ENCODE measurements at regions not wholly inside any gene's neighbourhood (a gene's known extent, or its start where the extent isn't known, plus 50 kb on each side); places are given as distances from the start of the nearest gene placed in this dataset.

GRCh38 chr2:120428748-120429147 lies 82.8 kb downstream of the INHBB start:
- no peak for DNase-seq

DNA sequence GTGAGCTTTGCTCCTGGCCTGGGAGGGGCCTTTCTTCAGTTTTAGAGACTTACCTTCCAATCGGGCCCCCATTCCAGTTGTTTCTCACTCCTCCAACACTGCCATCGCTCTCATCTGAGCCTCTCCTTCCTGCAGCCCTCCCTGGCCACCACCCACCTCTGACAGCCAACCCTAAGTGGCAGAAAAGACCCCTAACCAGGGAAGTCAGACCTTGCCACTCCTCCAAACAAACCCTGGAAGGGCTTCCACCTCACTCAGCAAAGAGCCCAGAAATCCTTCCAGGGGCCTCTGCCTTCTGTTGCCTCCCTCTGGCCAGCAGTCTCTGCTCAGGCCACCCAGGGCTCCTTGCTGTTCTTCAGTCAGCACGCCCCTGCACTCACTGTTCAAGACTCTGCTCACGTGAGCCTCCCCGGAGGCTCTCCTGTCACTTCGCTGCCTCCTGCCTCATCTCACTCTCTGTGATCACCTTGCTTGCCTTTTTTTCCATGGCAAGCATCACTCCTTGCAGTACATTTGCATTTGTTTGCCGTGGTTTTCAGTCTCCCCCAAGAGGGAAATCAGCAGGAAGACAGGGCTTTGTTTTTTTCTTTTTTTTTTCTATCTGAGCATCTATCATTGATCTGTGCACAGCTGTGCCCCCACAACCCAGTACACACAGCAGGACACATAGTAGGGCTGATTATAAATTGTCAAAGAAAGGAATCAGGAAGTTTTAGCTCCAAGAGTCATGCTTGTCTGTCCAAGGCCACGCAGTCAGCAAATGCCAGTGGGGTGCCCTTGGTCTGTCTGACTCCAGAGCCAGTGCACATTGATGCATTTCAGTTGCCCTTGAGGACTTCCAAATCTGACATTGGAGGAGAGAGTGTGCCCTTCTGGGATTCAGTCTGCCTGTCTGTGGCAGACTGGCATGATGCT lies 83.9 kb downstream of the INHBB start:
- DNase-seq = no peak

DNA sequence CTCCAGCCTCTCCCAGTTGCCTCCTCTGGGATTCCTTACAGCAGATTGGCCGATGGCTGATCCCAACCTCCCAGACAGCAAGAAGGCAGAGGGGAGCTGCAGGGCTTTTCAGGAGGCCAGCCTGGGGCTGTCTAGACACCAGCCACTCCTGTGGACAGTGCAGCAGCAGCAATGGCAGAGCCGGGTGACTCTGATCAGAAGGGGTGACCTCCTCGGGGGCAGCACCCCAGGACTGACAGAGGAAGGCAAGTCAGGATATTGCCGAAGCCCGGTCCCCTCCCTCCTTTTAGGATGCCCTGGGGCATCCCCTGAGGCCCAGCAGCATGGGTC lies 84.5 kb downstream of the INHBB start:
- no peak for DNase-seq

GRCh38 chr2:120430957-120431356 lies 85.0 kb downstream of the INHBB start:
- DNase-seq = no peak

DNA sequence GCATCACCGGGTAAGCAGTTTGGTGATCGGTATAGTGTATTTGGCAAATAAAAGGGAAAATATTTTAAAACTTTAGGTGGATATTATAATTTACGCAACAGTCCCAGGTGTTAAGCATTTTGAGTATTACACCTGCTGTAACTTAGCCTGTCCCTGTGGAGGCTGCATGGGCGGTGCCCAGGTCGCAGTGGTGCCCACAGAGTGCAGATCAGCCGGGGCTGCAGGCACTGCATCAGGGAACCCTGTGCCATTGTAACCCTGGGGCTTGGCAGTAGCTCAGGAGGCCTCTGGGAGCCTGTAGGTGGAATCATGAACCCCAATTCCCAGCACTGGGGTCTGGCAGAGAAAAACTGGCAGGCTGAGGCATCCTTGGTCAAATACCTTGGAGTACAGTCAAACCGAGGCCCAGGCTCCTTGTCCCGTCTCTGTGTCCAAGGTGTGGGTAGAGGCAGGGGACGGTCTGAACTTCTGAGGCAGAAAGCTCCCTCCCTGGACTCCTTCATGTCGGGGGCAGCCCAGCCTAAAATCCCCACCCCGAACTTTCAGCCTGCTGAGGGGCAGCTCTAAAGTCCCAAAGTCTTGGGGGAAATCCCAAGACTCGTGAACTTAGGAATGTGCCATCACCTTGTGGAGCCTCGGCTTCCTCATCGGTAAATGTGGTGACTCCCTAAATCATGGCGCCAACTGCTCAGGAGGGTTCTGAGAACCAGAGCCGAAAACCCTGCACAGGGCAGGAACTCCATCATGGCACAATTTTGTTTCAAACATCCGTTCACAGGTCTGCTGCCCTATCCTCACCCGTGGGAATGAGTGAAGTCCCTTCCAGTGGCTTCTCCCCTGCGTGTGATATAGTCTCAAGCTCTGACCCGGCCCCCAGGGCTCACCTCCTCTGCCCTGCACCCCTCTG lies 85.7 kb downstream of the INHBB start:
- DNase-seq = no peak

- no peak for DNase-seq
These were observed 86.5 kb downstream of the INHBB start for GRCh38 chr2:120432293-120432975.

GRCh38 chr2:120432976-120433815 lies 87.3 kb downstream of the INHBB start:
- no peak for DNase-seq

GRCh38 chr2:120433816-120434290 lies 87.9 kb downstream of the INHBB start:
- no peak for DNase-seq

DNA sequence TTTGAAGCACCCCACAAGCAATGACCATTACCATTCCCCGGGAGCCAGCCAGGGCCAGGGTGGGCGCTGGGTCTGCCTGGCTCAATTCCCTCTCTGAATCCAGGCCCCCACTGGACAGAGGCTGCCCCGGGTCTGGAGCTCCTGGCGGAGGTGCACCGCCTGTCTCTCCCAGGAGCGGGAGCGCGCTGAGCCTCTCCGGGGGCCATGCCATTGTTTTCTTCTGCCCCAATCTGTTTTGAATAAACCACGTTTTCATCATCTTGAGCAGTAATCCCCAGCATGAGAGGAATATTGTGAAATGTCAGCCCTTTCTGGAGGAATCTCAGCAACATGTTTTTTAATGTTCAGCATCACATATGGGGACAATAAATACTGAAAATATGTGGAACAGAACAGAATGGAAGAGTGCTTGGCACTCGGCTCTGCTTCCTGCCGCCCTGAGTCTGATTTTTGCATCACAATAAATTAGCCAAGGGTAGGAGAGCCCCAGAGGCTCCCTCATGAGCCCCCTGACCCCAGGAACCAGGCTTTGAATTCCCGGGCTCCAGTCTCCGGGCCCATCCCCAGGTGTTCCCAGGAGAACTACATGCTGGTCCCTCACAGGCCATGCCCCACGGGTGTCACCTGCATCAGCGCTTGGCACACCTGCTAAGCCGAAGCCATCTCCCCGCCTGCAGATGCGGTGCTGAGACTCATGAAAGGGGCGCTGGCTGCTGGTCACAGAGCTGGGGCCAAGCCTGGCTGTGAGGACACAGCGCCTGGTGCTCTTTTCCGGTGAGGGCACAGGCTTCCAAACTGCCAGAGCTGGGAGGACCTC lies 88.8 kb downstream of the INHBB start:
- DNase-seq = no peak

DNA sequence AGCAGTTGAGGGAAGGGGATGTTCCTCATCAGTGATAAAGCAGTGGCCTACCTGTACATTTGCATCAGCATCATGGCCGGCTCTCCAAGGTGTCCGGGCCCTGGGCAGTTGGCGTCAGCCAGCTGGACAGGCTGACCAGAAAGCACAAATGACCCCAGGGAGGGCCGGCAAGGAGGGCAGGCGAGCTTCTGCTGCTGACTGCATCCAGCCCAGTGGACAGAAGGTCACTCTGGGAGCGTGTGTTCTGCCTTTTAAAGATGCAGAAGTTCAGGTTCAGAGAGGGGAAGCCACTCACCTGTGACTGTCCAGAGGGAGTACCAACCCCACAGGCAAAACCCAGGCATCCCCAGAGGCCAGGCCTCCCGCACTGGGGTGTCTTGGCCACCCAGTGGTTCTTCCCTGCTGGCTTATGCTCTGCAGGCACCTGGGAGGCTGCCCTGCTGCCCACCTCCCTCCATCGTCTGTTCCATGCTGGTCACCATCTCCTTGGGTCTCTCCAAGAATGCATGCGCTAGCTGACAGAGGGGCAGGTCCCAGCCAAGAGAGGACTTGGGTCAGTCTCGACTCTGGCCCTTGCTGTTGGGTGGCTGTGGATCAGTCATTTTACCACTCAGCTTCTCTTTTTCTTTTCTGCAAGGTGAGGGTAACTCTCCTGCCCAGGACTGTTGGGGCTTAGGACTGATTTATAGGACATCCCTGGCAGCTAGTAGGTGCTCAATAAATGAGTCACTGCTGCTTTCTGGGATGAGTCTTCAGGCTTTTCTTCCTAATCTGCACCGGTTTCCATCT lies 89.9 kb downstream of the INHBB start:
- no peak for DNase-seq

DNA sequence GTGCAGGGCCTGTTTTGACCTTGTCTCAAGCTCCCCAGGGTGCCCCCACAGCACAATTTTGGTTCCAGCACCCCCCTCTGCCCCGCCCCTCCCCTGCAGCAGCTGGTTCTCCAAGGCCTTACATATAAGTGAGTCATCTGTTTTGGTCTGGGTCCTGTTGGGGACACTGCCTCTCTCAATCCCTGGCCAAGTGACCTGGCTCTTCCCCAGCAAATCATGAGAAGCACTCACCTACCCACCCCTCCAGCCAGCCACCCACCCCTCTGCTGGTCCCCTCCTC lies 90.5 kb downstream of the INHBB start:
- no peak for DNase-seq

- DNase-seq = peak; percentile 47
These were observed 91.1 kb downstream of the INHBB start for GRCh38 chr2:120436885-120437603.

GRCh38 chr2:120437604-120438000 lies 91.7 kb downstream of the INHBB start:
- no peak for DNase-seq

DNA sequence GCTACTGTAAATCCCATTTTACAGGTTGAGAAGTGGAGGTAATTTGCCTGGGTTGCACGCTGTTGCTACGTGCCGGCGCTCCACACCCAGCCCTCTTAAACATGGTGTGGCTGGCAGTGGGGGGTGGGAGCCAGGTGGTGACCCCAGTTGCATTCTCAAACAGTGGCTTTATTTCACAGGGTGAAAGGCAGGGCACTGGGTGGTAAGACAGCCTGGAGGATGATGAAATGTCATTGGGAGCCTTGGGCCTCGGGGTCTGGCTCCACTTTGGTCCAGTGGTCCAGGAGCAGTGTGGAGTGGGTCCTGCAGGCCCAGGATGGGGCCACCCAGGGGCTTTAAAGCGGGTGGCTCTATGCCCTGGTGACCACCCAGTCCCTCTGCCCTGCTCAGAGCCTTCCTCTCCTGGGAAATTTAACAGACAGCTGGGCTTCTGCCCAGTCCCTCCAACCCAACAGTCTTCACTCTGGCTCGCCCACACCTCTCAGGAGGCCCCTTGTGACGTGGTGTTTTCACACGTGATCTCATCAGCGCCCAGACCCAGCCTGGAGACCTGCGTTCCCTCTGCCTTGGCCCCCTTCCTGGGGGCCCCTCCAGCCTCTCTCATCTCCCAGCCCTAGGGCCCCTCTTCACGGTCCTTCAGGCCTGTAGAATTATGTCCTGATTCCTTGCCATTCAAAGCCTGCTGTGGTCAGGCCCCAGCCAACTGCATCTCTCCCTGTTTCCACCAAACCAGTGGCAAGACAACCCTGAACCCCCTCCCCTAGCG lies 92.5 kb downstream of the INHBB start:
- no peak for DNase-seq

DNA sequence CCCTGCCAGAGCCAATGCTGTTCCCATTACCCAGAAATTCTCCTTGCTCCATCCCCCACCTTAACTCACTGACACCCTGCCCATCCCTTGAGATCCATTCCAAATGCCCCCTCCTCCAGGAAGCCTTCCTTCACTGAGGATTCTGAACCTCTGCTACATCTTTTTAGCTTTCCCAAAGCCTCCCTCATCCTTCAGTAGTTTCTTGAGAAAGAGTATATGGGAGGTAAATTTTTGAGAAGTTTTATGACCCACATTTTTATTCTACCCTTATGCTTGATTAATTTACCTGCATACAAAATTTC lies 93.1 kb downstream of the INHBB start:
- no peak for DNase-seq

- no peak for DNase-seq
These were observed 93.9 kb downstream of the INHBB start for GRCh38 chr2:120439637-120440384.

- DNase-seq = no peak
These were observed 94.8 kb downstream of the INHBB start for GRCh38 chr2:120440521-120441350.

- DNase-seq = no peak
These were observed 95.4 kb downstream of the INHBB start for GRCh38 chr2:120441351-120441700.

All from NCI-H510A (cell line).